ENCODE measurements at regions not wholly inside any gene's neighbourhood (a gene's known extent, or its start where the extent isn't known, plus 50 kb on each side); places are given as distances from the start of the nearest gene placed in this dataset.

- WGBS, 2 donors: 69 to 80% methylated on average over 1 of the region's 1 CpG
- TF ChIP-seq, protein P1, sequence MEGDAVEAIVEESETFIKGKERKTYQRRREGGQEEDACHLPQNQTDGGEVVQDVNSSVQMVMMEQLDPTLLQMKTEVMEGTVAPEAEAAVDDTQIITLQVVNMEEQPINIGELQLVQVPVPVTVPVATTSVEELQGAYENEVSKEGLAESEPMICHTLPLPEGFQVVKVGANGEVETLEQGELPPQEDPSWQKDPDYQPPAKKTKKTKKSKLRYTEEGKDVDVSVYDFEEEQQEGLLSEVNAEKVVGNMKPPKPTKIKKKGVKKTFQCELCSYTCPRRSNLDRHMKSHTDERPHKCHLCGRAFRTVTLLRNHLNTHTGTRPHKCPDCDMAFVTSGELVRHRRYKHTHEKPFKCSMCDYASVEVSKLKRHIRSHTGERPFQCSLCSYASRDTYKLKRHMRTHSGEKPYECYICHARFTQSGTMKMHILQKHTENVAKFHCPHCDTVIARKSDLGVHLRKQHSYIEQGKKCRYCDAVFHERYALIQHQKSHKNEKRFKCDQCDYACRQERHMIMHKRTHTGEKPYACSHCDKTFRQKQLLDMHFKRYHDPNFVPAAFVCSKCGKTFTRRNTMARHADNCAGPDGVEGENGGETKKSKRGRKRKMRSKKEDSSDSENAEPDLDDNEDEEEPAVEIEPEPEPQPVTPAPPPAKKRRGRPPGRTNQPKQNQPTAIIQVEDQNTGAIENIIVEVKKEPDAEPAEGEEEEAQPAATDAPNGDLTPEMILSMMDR (IDR thresholded peaks at IDR 0.05): no peak
- TF ChIP-seq POLR2A (IDR thresholded peaks at IDR 0.05) (no peak), EP300 (IDR thresholded peaks at IDR 0.05) (no peak)
- Histone ChIP-seq H3K27ac (no peak overlapping the region), H3K27me3 (no peaks in the 10 kb centered on the region), H3K4me1 (no peaks in the 10 kb centered on the region), H3K4me3 (no peak overlapping the region), H3K36me3 (no peaks in the 10 kb centered on the region), H3K9me3 (no peaks in the 10 kb centered on the region)
- DNase-seq (ENCODE audit: low spot score in 2 of 2): no peak
Observed at GRCh38 chr1:30613188-30613587, 110.2 kb downstream of the MATN1 start.

GRCh38 chr1:30612536-30613065 is 110.8 kb downstream of the MATN1 start:
- H3K27ac ChIP-seq: no peak overlapping the region
- H3K36me3 ChIP-seq: no peaks in the 10 kb centered on the region
- 74 to 81% methylated on average over 1 of the region's 1 CpG for WGBS, 2 donors
- H3K4me3 ChIP-seq: no peak overlapping the region
- TF ChIP-seq POLR2A (IDR thresholded peaks at IDR 0.05): no peak
- TF ChIP-seq EP300 (IDR thresholded peaks at IDR 0.05): no peak
- TF ChIP-seq, protein P1 (IDR thresholded peaks at IDR 0.05): no peak
- no peaks in the 10 kb centered on the region for H3K27me3 ChIP-seq
- H3K4me1 ChIP-seq: no peaks in the 10 kb centered on the region
- no peaks in the 10 kb centered on the region for H3K9me3 ChIP-seq
- no peak for DNase-seq (ENCODE audit: low spot score in 2 of 2)

DNA sequence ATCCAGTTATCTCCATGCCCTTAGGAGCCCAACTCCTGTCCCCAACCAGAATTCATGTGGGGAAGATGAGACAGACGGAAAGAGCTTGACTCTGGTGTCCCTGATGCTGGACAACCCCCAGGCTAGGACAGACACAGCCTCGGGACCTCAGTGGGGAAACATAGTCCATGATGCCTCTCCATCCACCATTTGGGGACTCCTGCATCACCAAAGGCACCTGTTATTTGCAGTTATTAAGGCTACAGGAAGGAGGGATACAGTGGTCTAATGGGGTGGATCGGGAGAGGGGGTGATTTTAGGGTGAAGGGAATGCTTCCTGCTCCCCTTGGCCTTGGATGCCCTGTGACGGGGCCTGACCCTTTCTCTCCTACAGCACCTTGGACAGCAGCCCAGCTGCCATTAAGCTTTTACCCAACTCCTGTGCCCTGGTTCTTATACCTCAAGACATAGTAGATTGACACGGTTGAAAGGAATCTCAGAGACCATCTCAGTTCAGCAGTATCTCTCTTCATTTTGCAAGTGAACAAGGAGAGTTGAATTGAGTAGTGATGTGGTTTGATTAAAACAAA is 111.6 kb downstream of the MATN1 start:
- no peaks in the 10 kb centered on the region for H3K4me1 ChIP-seq
- H3K27ac ChIP-seq: no peak overlapping the region
- H3K9me3 ChIP-seq: no peaks in the 10 kb centered on the region
- H3K36me3 ChIP-seq: no peaks in the 10 kb centered on the region
- H3K4me3 ChIP-seq: no peak overlapping the region
- 65 to 70% methylated on average over 5 of the region's 5 CpGs for WGBS, 2 donors
- no peak for DNase-seq (ENCODE audit: low spot score in 2 of 2)
- no peaks in the 10 kb centered on the region for H3K27me3 ChIP-seq
- TF ChIP-seq, protein P1 (IDR thresholded peaks at IDR 0.05): no peak
- TF ChIP-seq POLR2A (IDR thresholded peaks at IDR 0.05): no peak
- no peak for TF ChIP-seq EP300 (IDR thresholded peaks at IDR 0.05)

- Histone ChIP-seq H3K36me3 (no peaks in the 10 kb centered on the region), H3K27ac (no peak overlapping the region), H3K4me1 (no peaks in the 10 kb centered on the region), H3K9me3 (no peaks in the 10 kb centered on the region), H3K4me3 (no peak overlapping the region), H3K27me3 (no peaks in the 10 kb centered on the region)
- TF ChIP-seq, protein P1 (IDR thresholded peaks at IDR 0.05): no peak
- TF ChIP-seq POLR2A (IDR thresholded peaks at IDR 0.05): no peak
- no peak for TF ChIP-seq EP300 (IDR thresholded peaks at IDR 0.05)
- no peak for DNase-seq (ENCODE audit: low spot score in 2 of 2)
Observed at GRCh38 chr1:30610917-30611316, 112.5 kb downstream of the MATN1 start.

- TF ChIP-seq POLR2A (IDR thresholded peaks at IDR 0.05) (no peak), EP300 (IDR thresholded peaks at IDR 0.05) (no peak)
- TF ChIP-seq, protein P1 (IDR thresholded peaks at IDR 0.05): no peak
- Histone ChIP-seq H3K9me3 (no peaks in the 10 kb centered on the region), H3K36me3 (no peaks in the 10 kb centered on the region), H3K4me1 (no peaks in the 10 kb centered on the region), H3K4me3 (no peak overlapping the region), H3K27me3 (no peaks in the 10 kb centered on the region), H3K27ac (no peak overlapping the region)
- WGBS, 2 donors: 41 to 71% methylated on average over 1 of the region's 1 CpG
- DNase-seq (ENCODE audit: low spot score in 2 of 2): no peak
Observed at GRCh38 chr1:30609999-30610345, 113.4 kb downstream of the MATN1 start.
